Activated B cell treated with CpG ODN at 0.5 μM for 24 hours (primary cell): ENCODE measurements at regions not wholly inside any gene's neighbourhood (a gene's known extent, or its start where the extent isn't known, plus 50 kb on each side); places are given as distances from the start of the nearest gene placed in this dataset.

Experiments used
- ATAC-seq: fragments of 200-7000 bp; cut with Tn5 transposase; one replicate; pipeline ENCODE4 v1.10.0; 2021; ENCODE audit warnings: low read depth, mild to moderate bottlenecking, moderate library complexity
- CTCF ChIA-PET: fragments of 350-600 bp; sonication (Branson Sonifier 250); formaldehyde crosslinking; loops from one replicate; lab custom pipeline; 2021; ENCODE audit warnings: antibody characterized with exemption; lab: Charles Lee
- POLR2A ChIA-PET: fragments of 350-600 bp; sonication (Branson Sonifier 250); formaldehyde crosslinking; loops from one replicate; lab custom pipeline; 2021; ENCODE audit warnings: antibody characterized with exemption; lab: Charles Lee
- DNase-seq: peaks from one replicate; pipeline ENCODE4 v3.0.0; 2022
- H3K27ac Mint-ChIP-seq: one replicate; pipeline ENCODE4 v1.8.0; 2020; ENCODE audit warnings: mixed read lengths
- H3K27me3 Mint-ChIP-seq: one replicate; pipeline ENCODE4 v1.8.0; 2021; ENCODE audit warnings: mixed read lengths
- H3K36me3 Mint-ChIP-seq: one replicate; pipeline ENCODE4 v1.8.0; 2021; ENCODE audit warnings: low read depth, mixed read lengths
- H3K4me1 Mint-ChIP-seq: one replicate; pipeline ENCODE4 v1.8.0; 2021; ENCODE audit warnings: mixed read lengths
- H3K4me3 Mint-ChIP-seq: one replicate; pipeline ENCODE4 v1.8.0; 2020; ENCODE audit warnings: mild to moderate bottlenecking, mixed read lengths
- H3K9me3 Mint-ChIP-seq: one replicate; pipeline ENCODE4 v1.8.0; 2020; ENCODE audit warnings: mixed read lengths
- CTCF ChIP-seq: fragments of 200-600 bp; IDR thresholded peaks from one replicate; pipeline ENCODE4 v1.8.0; 2022; ENCODE audit warnings: antibody characterized with exemption, mild to moderate bottlenecking
- intact Hi-C: fragments of 100-400 bp; cut with micrococcal nuclease; formaldehyde crosslinking; loops from one replicate; pipeline ENCODE4 v1.15.1; 2024

GRCh38 chr11:105274631-105275030 is 135.1 kb upstream of the CARD18 start:
- ChIA-PET CTCF (no interaction called here), POLR2A (no interaction called here)
- no peak overlapping the region for H3K27ac Mint-ChIP-seq
- no peaks in the 10 kb centered on the region for H3K36me3 Mint-ChIP-seq
- TF ChIP-seq CTCF: no peak
- no peak for DNase-seq
- peaks cover 1% of the 10 kb centered on the region for H3K27me3 Mint-ChIP-seq
- intact Hi-C loops: no loop called here
- no peaks in the 10 kb centered on the region for H3K4me1 Mint-ChIP-seq
- no peak for ATAC-seq
- H3K9me3 Mint-ChIP-seq: no peaks in the 10 kb centered on the region
- H3K4me3 Mint-ChIP-seq: no peak overlapping the region

DNA sequence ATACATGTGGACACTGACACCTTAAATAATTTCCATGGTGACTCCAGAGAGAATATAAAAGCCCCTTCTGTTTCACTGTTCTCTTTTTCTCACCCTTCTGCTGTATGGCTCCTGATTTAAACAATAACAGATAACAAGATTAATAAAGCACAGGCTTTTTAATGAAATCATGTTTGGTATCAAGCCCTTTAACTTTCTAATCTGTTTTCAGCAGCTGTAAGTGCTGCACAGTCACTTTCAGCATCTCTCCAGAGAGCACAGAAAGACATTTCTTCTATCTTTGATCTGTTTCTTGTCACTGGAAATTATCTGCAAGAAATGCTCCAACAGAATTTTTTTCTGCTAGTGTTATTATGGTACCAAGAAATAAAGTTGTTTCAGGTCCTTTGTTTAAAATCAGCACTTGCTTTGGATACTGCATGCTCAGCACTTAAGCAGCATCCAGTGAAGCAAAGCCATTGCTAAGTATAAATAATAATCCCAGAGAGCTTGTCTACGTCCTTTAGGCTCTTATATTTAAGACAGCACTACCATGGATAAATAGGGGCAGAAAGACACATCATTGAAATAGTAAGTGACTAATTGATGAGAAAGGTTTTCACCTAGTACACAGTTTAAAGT is 134.2 kb upstream of the CARD18 start:
- Mint-ChIP-seq H3K4me1 (no peaks in the 10 kb centered on the region), H3K27me3 (peaks cover 1% of the 10 kb centered on the region), H3K36me3 (no peaks in the 10 kb centered on the region), H3K4me3 (no peak overlapping the region), H3K27ac (no peak overlapping the region), H3K9me3 (no peaks in the 10 kb centered on the region)
- no peak for TF ChIP-seq CTCF
- intact Hi-C loops: no loop called here
- ATAC-seq (no peak), DNase-seq (no peak)
- ChIA-PET POLR2A (no interaction called here), CTCF (no interaction called here)

DNA sequence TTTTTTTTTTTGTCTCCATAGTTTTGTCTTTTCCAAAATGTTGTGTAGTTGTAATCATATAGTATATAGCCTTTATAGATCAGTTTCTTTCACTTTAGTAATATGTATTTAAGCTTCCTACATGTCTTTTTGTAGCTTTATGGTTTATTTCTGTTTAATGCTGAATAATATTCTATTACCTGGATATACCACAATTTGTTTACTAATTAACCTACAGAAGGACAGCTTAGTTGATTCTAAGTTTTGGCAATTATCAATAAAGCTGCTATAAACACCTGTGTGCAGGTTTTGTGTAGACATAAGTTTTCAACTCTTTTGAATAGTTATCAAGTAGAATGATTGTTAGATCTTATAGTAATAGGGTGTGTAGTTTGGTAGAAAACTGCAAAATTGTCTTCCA is 130.3 kb upstream of the CARD18 start:
- Mint-ChIP-seq H3K4me3 (no peak overlapping the region), H3K36me3 (no peaks in the 10 kb centered on the region), H3K9me3 (no peaks in the 10 kb centered on the region), H3K27ac (no peak overlapping the region), H3K4me1 (no peaks in the 10 kb centered on the region), H3K27me3 (peaks cover 1% of the 10 kb centered on the region)
- DNase-seq (no peak), ATAC-seq (no peak)
- ChIA-PET CTCF (no interaction called here), POLR2A (no interaction called here)
- intact Hi-C loops: no loop called here
- TF ChIP-seq CTCF: no peak

GRCh38 chr11:105268404-105269062 is 129.0 kb upstream of the CARD18 start:
- H3K36me3 Mint-ChIP-seq: no peaks in the 10 kb centered on the region
- no peak overlapping the region for H3K27ac Mint-ChIP-seq
- ATAC-seq (no peak), DNase-seq (no peak)
- no peak overlapping the region for H3K4me3 Mint-ChIP-seq
- ChIA-PET CTCF (no interaction called here), POLR2A (no interaction called here)
- H3K9me3 Mint-ChIP-seq: no peaks in the 10 kb centered on the region
- no peak for TF ChIP-seq CTCF
- intact Hi-C loops: no loop called here
- H3K27me3 Mint-ChIP-seq: peaks cover 1% of the 10 kb centered on the region
- no peaks in the 10 kb centered on the region for H3K4me1 Mint-ChIP-seq

DNA sequence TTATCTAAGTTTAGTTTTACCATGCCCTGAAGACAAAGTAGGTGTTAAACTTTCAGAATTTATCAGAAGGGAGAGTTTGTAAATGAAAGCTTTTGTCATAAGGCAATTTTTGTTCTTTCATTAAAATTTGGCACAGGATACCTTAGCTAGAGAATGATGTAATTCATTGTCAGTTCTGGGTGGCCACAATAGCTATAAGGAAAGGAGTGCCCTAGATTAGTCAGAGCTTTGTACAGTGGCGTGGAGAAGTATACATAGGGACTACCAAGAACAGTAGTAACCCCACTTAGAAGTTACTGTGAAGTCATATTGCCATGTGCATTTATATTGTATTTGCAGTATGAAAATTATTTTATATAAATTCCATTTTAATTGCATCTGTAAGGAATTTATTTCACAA is 126.3 kb upstream of the CARD18 start:
- no peaks in the 10 kb centered on the region for H3K36me3 Mint-ChIP-seq
- TF ChIP-seq CTCF: no peak
- ATAC-seq (no peak), DNase-seq (no peak)
- H3K27ac Mint-ChIP-seq: no peak overlapping the region
- CTCF ChIA-PET: no interaction called here
- intact Hi-C loops: no loop called here
- H3K4me1 Mint-ChIP-seq: no peaks in the 10 kb centered on the region
- H3K27me3 Mint-ChIP-seq: peaks cover 4% of the 10 kb centered on the region
- H3K4me3 Mint-ChIP-seq: no peak overlapping the region
- no peaks in the 10 kb centered on the region for H3K9me3 Mint-ChIP-seq
- POLR2A ChIA-PET: no interaction called here
